Activated naive CD8-positive, alpha-beta T cell treated with anti-CD3 and anti-CD28 coated beads, Interleukin-2, amount 10 ng/mL, durations not matched to agents 7 days and 5 days (primary cell): ENCODE measurements at regions not wholly inside any gene's neighbourhood (a gene's known extent, or its start where the extent isn't known, plus 50 kb on each side); places are given as distances from the start of the nearest gene placed in this dataset.

Experiments used
- ATAC-seq: fragments of 150-1000 bp; cut with Tn5 transposase; one replicate; pipeline ENCODE4 v1.10.0; 2021; ENCODE audit warnings: low read depth, moderate library complexity
- POLR2A ChIA-PET: fragments of 350-600 bp; sonication (Branson Sonifier 250); formaldehyde crosslinking; loops from one replicate; lab custom pipeline; 2021; ENCODE audit warnings: antibody characterized with exemption; lab: Charles Lee
- DNase-seq: peaks from one replicate; pipeline ENCODE4 v3.0.0; 2021
- H3K27ac Mint-ChIP-seq: one replicate; pipeline ENCODE4 v1.8.0; 2022; ENCODE audit warnings: mild to moderate bottlenecking, mixed read lengths
- H3K27me3 Mint-ChIP-seq: one replicate; pipeline ENCODE4 v1.8.0; 2022; ENCODE audit warnings: mild to moderate bottlenecking, moderate library complexity, mixed read lengths
- H3K36me3 Mint-ChIP-seq: one replicate; pipeline ENCODE4 v1.8.0; 2021; ENCODE audit warnings: mild to moderate bottlenecking, mixed read lengths
- H3K4me1 Mint-ChIP-seq: one replicate; pipeline ENCODE4 v1.8.0; 2021; ENCODE audit warnings: mixed read lengths
- H3K4me3 Mint-ChIP-seq: one replicate; pipeline ENCODE4 v1.8.0; 2022; ENCODE audit warnings: mild to moderate bottlenecking, moderate library complexity, mixed read lengths
- H3K9me3 Mint-ChIP-seq: one replicate; pipeline ENCODE4 v1.8.0; 2021; ENCODE audit warnings: mixed read lengths

- DNase-seq (no peak), ATAC-seq (no peak)
- Mint-ChIP-seq H3K27me3 (peaks cover 6% of the 10 kb centered on the region), H3K36me3 (no peaks in the 10 kb centered on the region), H3K4me1 (no peaks in the 10 kb centered on the region), H3K27ac (no peak overlapping the region), H3K4me3 (no peak overlapping the region), H3K9me3 (no peaks in the 10 kb centered on the region)
- POLR2A ChIA-PET = no interaction called here
These were observed 478.5 kb upstream of the TNP1 start for GRCh38 chr2:217338306-217338916.

- ATAC-seq (no peak), DNase-seq (no peak)
- POLR2A ChIA-PET = no interaction called here
- Mint-ChIP-seq H3K27me3 (peaks cover 6% of the 10 kb centered on the region), H3K4me1 (no peaks in the 10 kb centered on the region), H3K36me3 (no peaks in the 10 kb centered on the region), H3K4me3 (no peak overlapping the region), H3K9me3 (no peaks in the 10 kb centered on the region), H3K27ac (no peak overlapping the region)
These were observed 477.9 kb upstream of the TNP1 start for GRCh38 chr2:217337771-217338170.

- Mint-ChIP-seq H3K9me3 (no peaks in the 10 kb centered on the region), H3K4me3 (no peak overlapping the region), H3K27ac (no peak overlapping the region), H3K4me1 (no peaks in the 10 kb centered on the region), H3K36me3 (no peaks in the 10 kb centered on the region), H3K27me3 (peaks cover 6% of the 10 kb centered on the region)
- no peak for ATAC-seq
- no peak for DNase-seq
- POLR2A ChIA-PET = no interaction called here
These were observed 476.8 kb upstream of the TNP1 start for GRCh38 chr2:217336694-217337093.

GRCh38 chr2:217335341-217335966, 475.6 kb upstream of the TNP1 start:
- Mint-ChIP-seq H3K4me1 (no peaks in the 10 kb centered on the region), H3K4me3 (no peak overlapping the region), H3K36me3 (no peaks in the 10 kb centered on the region), H3K27ac (no peak overlapping the region), H3K27me3 (peaks cover 6% of the 10 kb centered on the region), H3K9me3 (no peaks in the 10 kb centered on the region)
- no peak for ATAC-seq
- DNase-seq = no peak
- POLR2A ChIA-PET = no interaction called here

GRCh38 chr2:217334561-217334960, 474.7 kb upstream of the TNP1 start:
- no peaks in the 10 kb centered on the region for H3K36me3 Mint-ChIP-seq
- POLR2A ChIA-PET = no interaction called here
- ATAC-seq (no peak), DNase-seq (no peak)
- no peaks in the 10 kb centered on the region for H3K9me3 Mint-ChIP-seq
- no peaks in the 10 kb centered on the region for H3K4me1 Mint-ChIP-seq
- H3K27ac Mint-ChIP-seq = no peak overlapping the region
- no peak overlapping the region for H3K4me3 Mint-ChIP-seq
- H3K27me3 Mint-ChIP-seq = peaks cover 4% of the 10 kb centered on the region

- H3K9me3 Mint-ChIP-seq = no peaks in the 10 kb centered on the region
- DNase-seq (no peak), ATAC-seq (no peak)
- H3K4me1 Mint-ChIP-seq = no peaks in the 10 kb centered on the region
- POLR2A ChIA-PET = no interaction called here
- H3K4me3 Mint-ChIP-seq = no peak overlapping the region
- no peaks in the 10 kb centered on the region for H3K27me3 Mint-ChIP-seq
- H3K27ac Mint-ChIP-seq = no peak overlapping the region
- no peaks in the 10 kb centered on the region for H3K36me3 Mint-ChIP-seq
These were observed 473.0 kb upstream of the TNP1 start for GRCh38 chr2:217332866-217333265.

- H3K4me3 Mint-ChIP-seq = no peak overlapping the region
- POLR2A ChIA-PET = no interaction called here
- H3K4me1 Mint-ChIP-seq = no peaks in the 10 kb centered on the region
- no peaks in the 10 kb centered on the region for H3K27me3 Mint-ChIP-seq
- H3K27ac Mint-ChIP-seq = no peak overlapping the region
- DNase-seq (no peak), ATAC-seq (no peak)
- H3K9me3 Mint-ChIP-seq = no peaks in the 10 kb centered on the region
- no peaks in the 10 kb centered on the region for H3K36me3 Mint-ChIP-seq
These were observed 472.5 kb upstream of the TNP1 start for GRCh38 chr2:217332417-217332791.

- H3K36me3 Mint-ChIP-seq = no peaks in the 10 kb centered on the region
These were observed 471.9 kb upstream of the TNP1 start for GRCh38 chr2:217331523-217332416.

GRCh38 chr2:217330647-217331046, 470.8 kb upstream of the TNP1 start:
- Mint-ChIP-seq H3K27me3 (no peaks in the 10 kb centered on the region), H3K4me1 (no peaks in the 10 kb centered on the region), H3K27ac (no peak overlapping the region), H3K9me3 (peaks cover 1% of the 10 kb centered on the region), H3K4me3 (no peak overlapping the region), H3K36me3 (peaks cover under 1% of the 10 kb centered on the region)
- ATAC-seq = no peak
- POLR2A ChIA-PET = no interaction called here
- DNase-seq = no peak

More at GRCh38 chr2:217331523-217332416, 471.9 kb upstream of the TNP1 start:
- no peak for ATAC-seq
- POLR2A ChIA-PET = no interaction called here
- H3K4me1 Mint-ChIP-seq = no peaks in the 10 kb centered on the region
- no peaks in the 10 kb centered on the region for H3K27me3 Mint-ChIP-seq
- no peaks in the 10 kb centered on the region for H3K9me3 Mint-ChIP-seq
- no peak overlapping the region for H3K4me3 Mint-ChIP-seq
- no peak overlapping the region for H3K27ac Mint-ChIP-seq
- no peak for DNase-seq

GRCh38 chr2:217329023-217329431, 469.2 kb upstream of the TNP1 start:
- no peak overlapping the region for H3K27ac Mint-ChIP-seq
- no peak for DNase-seq
- H3K4me3 Mint-ChIP-seq = no peak overlapping the region
- no peaks in the 10 kb centered on the region for H3K27me3 Mint-ChIP-seq
- peaks cover 9% of the 10 kb centered on the region for H3K9me3 Mint-ChIP-seq
- H3K36me3 Mint-ChIP-seq = peaks cover 8% of the 10 kb centered on the region
- H3K4me1 Mint-ChIP-seq = no peaks in the 10 kb centered on the region
- ATAC-seq = no peak
- POLR2A ChIA-PET = no interaction called here

GRCh38 chr2:217328622-217328978, 468.7 kb upstream of the TNP1 start:
- POLR2A ChIA-PET = no interaction called here
- Mint-ChIP-seq H3K4me1 (no peaks in the 10 kb centered on the region), H3K27me3 (no peaks in the 10 kb centered on the region), H3K9me3 (peaks cover 12% of the 10 kb centered on the region), H3K4me3 (no peak overlapping the region), H3K27ac (no peak overlapping the region), H3K36me3 (peaks cover 9% of the 10 kb centered on the region)
- ATAC-seq (no peak), DNase-seq (no peak)

GRCh38 chr2:217327953-217328621, 468.2 kb upstream of the TNP1 start:
- Mint-ChIP-seq H3K9me3 (peaks cover 12% of the 10 kb centered on the region), H3K4me3 (no peak overlapping the region), H3K27me3 (no peaks in the 10 kb centered on the region), H3K4me1 (no peaks in the 10 kb centered on the region), H3K27ac (no peak overlapping the region), H3K36me3 (peaks cover 9% of the 10 kb centered on the region)
- DNase-seq (no peak), ATAC-seq (no peak)
- POLR2A ChIA-PET = no interaction called here

- POLR2A ChIA-PET = no interaction called here
These were observed 466.6 kb upstream of the TNP1 start for GRCh38 chr2:217326238-217327022.

More at GRCh38 chr2:217326238-217327022, 466.6 kb upstream of the TNP1 start:
- Mint-ChIP-seq H3K27ac (no peak overlapping the region), H3K4me1 (no peaks in the 10 kb centered on the region), H3K36me3 (peaks cover 9% of the 10 kb centered on the region), H3K9me3 (peaks cover 12% of the 10 kb centered on the region), H3K4me3 (no peak overlapping the region), H3K27me3 (no peaks in the 10 kb centered on the region)
- DNase-seq (no peak), ATAC-seq (no peak)
